A549 (cell line): ENCODE measurements at regions not wholly inside any gene's neighbourhood (a gene's known extent, or its start where the extent isn't known, plus 50 kb on each side); places are given as distances from the start of the nearest gene placed in this dataset.

Experiments used
- ATAC-seq, 2 experiments: fragments of 200-7000 bp in 1 of 2; fragments of >200 bp in 1 of 2; cut with Nextera tagmentation in 1 of 2; cut with Tn5 transposase in 1 of 2; 3 replicates each; pipeline versions ENCODE4 v1.8.0 to v1.9.1; 2018 to 2020; ENCODE audit warnings: mild to moderate bottlenecking in 1 of 2, moderate library complexity in 1 of 2
- CTCF ChIA-PET: fragments of 300-600 bp; sonication (Branson Sonifier 250); formaldehyde crosslinking; extraction: SDS; loops from one replicate; lab custom pipeline; 2021; ENCODE audit warnings: antibody characterized with exemption, inconsistent platforms; lab: Yijun Ruan, JAX
- POLR2A ChIA-PET: fragments of 350-600 bp; formaldehyde crosslinking; extraction: SDS; loops from one replicate; lab custom pipeline; 2021; ENCODE audit warnings: antibody characterized with exemption, inconsistent platforms; lab: Yijun Ruan, JAX
- DNase-seq, 2 experiments: peaks; one replicate each; pipeline versions ENCODE4 v3.0.0 to v3.0.0-alpha.2; 2011 to 2016; ENCODE audit warnings: low read depth in 1 of 2, low spot score in 1 of 2
- FAIRE-seq: peaks from 2 replicates; lab custom pipeline; 2011; peaks lifted over from hg19 to GRCh38; lab: Jason Lieb, UNC
- H3K27ac ChIP-seq, 2 experiments: fragments of >200 bp; sonication (Bioruptor Twin); formaldehyde crosslinking; 3 replicates each; pipeline ENCODE4 v1.5.1; 2016 to 2017
- H3K4me1 ChIP-seq: fragments of >200 bp; sonication (Bioruptor Twin); formaldehyde crosslinking; 3 replicates; pipeline ENCODE4 v1.6.1; 2016
- H3K4me2 ChIP-seq: fragments of >200 bp; sonication (Bioruptor Twin); formaldehyde crosslinking; 3 replicates; pipeline ENCODE4 v1.6.1; 2016
- H3K4me3 ChIP-seq: fragments of >200 bp; sonication (Bioruptor Twin); formaldehyde crosslinking; 3 replicates; pipeline ENCODE4 v1.5.1; 2016
- H3K9me3 ChIP-seq: fragments of >200 bp; sonication (Bioruptor Twin); formaldehyde crosslinking; 3 replicates; pipeline ENCODE4 v1.6.1; 2016
- BHLHE40 ChIP-seq: IDR thresholded peaks from 2 replicates; pipeline ENCODE4 v1.6.1; 2012; ENCODE audit warnings: low read depth, low read length, inconsistent platforms
- CBX8 ChIP-seq: fragments of 200-600 bp; sonication (generic); IDR thresholded peaks from 2 replicates; pipeline ENCODE4 v1.6.1; 2016
- CEBPB ChIP-seq, 2 experiments: fragments of >200 bp in 1 of 2; sonication (Bioruptor Twin) in 1 of 2; formaldehyde crosslinking in 1 of 2; IDR thresholded peaks; 2 replicates each; pipeline ENCODE4 v1.6.1; 2012 to 2016
- CHD2 ChIP-seq: fragments of 150-350 bp; IDR thresholded peaks from 2 replicates; pipeline ENCODE4 v1.6.1; 2014; ENCODE audit warnings: low read length; ENCODE audit not compliant: partially characterized antibody
- E2F6 ChIP-seq: IDR thresholded peaks from 2 replicates; pipeline ENCODE4 v1.6.1; 2012; ENCODE audit warnings: low read depth, borderline replicate concordance
- ELK1 ChIP-seq: fragments of 150-350 bp; IDR thresholded peaks from 2 replicates; pipeline ENCODE4 v1.6.1; 2014; ENCODE audit warnings: low read depth, mild to moderate bottlenecking, low read length
- EP300 ChIP-seq, 2 experiments: fragments of >200 bp; sonication (Bioruptor Twin); formaldehyde crosslinking; IDR thresholded peaks; 2 replicates in 1 of 2; 3 replicates in 1 of 2; pipeline ENCODE4 v1.6.1; 2016 to 2017
- ESRRA ChIP-seq: fragments of 150-350 bp; IDR thresholded peaks from 2 replicates; pipeline ENCODE4 v1.6.1; 2014; ENCODE audit warnings: mild to moderate bottlenecking, low read length, borderline replicate concordance
- FOXS1 ChIP-seq: fragments of 250-450 bp; sonication (Bioruptor Pico); IDR thresholded peaks from 2 replicates; pipeline ENCODE4 v1.5.0; 2020; ENCODE audit warnings: mild to moderate bottlenecking, moderate library complexity
- HDAC2 ChIP-seq: fragments of 200-600 bp; sonication (generic); IDR thresholded peaks from 2 replicates; pipeline ENCODE4 v1.6.1; 2016
- HES2 ChIP-seq: fragments of >200 bp; sonication (Bioruptor Twin); formaldehyde crosslinking; IDR thresholded peaks from 2 replicates; pipeline ENCODE4 v1.6.1; 2016
- JUN ChIP-seq, 2 experiments: fragments of >200 bp; sonication (Bioruptor Twin); formaldehyde crosslinking; IDR thresholded peaks; 2 replicates in 1 of 2; 3 replicates in 1 of 2; pipeline ENCODE4 v1.6.1; 2016 to 2017
- KDM5A ChIP-seq: fragments of 200-600 bp; sonication (generic); IDR thresholded peaks from 2 replicates; pipeline ENCODE4 v1.6.1; 2016; ENCODE audit warnings: antibody characterized with exemption, mild to moderate bottlenecking
- MAFK ChIP-seq: fragments of 450-650 bp; IDR thresholded peaks from 2 replicates; pipeline ENCODE4 v1.6.1; 2014; ENCODE audit not compliant: partially characterized antibody
- MYC ChIP-seq: IDR thresholded peaks from 2 replicates; pipeline ENCODE4 v1.6.1; 2012; ENCODE audit warnings: mild to moderate bottlenecking, inconsistent platforms, low read length, improper control_type of control experiment, borderline replicate concordance
- NPAS2 ChIP-seq: fragments of 250-450 bp; sonication (Bioruptor Pico); IDR thresholded peaks from 2 replicates; pipeline ENCODE4 v1.8.0; 2022; ENCODE audit warnings: mild to moderate bottlenecking, moderate library complexity, borderline replicate concordance
- NR3C1 ChIP-seq: fragments of >200 bp; sonication (Bioruptor Twin); formaldehyde crosslinking; IDR thresholded peaks from 3 replicates; pipeline ENCODE4 v1.6.1; 2017
- RARB ChIP-seq: fragments of 250-450 bp; sonication (Bioruptor Pico); IDR thresholded peaks from 2 replicates; pipeline ENCODE4 v1.8.0; 2021; ENCODE audit warnings: mild to moderate bottlenecking, moderate library complexity
- RNF2 ChIP-seq: fragments of 200-600 bp; sonication (generic); IDR thresholded peaks from 2 replicates; pipeline ENCODE4 v1.6.1; 2016; ENCODE audit warnings: low read depth, mild to moderate bottlenecking, antibody characterized with exemption, moderate library complexity, borderline replicate concordance
- SMC3 ChIP-seq: fragments of >200 bp; sonication (Bioruptor Twin); formaldehyde crosslinking; IDR thresholded peaks from 3 replicates; pipeline ENCODE4 v1.6.1; 2018; ENCODE audit warnings: inconsistent platforms
- SREBF2 ChIP-seq: fragments of 450-650 bp; IDR thresholded peaks from 2 replicates; pipeline ENCODE4 v1.6.1; 2014; ENCODE audit warnings: mild to moderate bottlenecking, moderate library complexity
- TFCP2L1 ChIP-seq: fragments of 250-450 bp; sonication (Bioruptor Pico); IDR thresholded peaks from 2 replicates; pipeline ENCODE4 v1.5.0; 2021; ENCODE audit warnings: mild to moderate bottlenecking
- USF2 ChIP-seq: fragments of 450-650 bp; IDR thresholded peaks from 2 replicates; pipeline ENCODE4 v1.6.1; 2014; ENCODE audit warnings: antibody characterized with exemption
- ZC3H11A ChIP-seq: fragments of 450-650 bp; IDR thresholded peaks from 2 replicates; pipeline ENCODE4 v1.6.1; 2014; ENCODE audit warnings: antibody characterized with exemption, mild to moderate bottlenecking
- ZFP36 ChIP-seq: fragments of 450-650 bp; IDR thresholded peaks from 2 replicates; pipeline ENCODE4 v1.6.1; 2014; ENCODE audit warnings: borderline replicate concordance; ENCODE audit not compliant: partially characterized antibody
- ZNF302 ChIP-seq: fragments of 250-450 bp; sonication (Bioruptor Pico); IDR thresholded peaks from 2 replicates; pipeline ENCODE4 v1.9.0; 2021; ENCODE audit warnings: inconsistent platforms, mild to moderate bottlenecking, moderate library complexity
- ZSCAN20 ChIP-seq: fragments of 250-450 bp; sonication (Bioruptor Pico); IDR thresholded peaks from 2 replicates; pipeline ENCODE4 v1.8.0; 2022; ENCODE audit warnings: mild to moderate bottlenecking, moderate library complexity
- WGBS: methylation state at CpG from one replicate; pipeline ENCODE4 v1.1.6; 2017; ENCODE audit errors: missing lambda C conversion rate; 5-methylcytosine and 5-hydroxymethylcytosine counted together

- TF ChIP-seq NR3C1 (no peak), HES2 (no peak), JUN (IDR thresholded peaks at IDR 0.05) (no peak), RARB (CRISPR knock-in tag) (no peak), SREBF2 (no peak), ZNF302 (no peak), RNF2 (no peak), ZFP36 (no peak), E2F6 (no peak), ZC3H11A (no peak), USF2 (no peak), NPAS2 (CRISPR knock-in tag) (no peak), CEBPB (IDR thresholded peaks at IDR 0.05) (no peak), EP300 (IDR thresholded peaks at IDR 0.05) (no peak), CBX8 (no peak), ZSCAN20 (CRISPR knock-in tag) (no peak)
- no peak overlapping the region for H3K4me3 ChIP-seq
- ATAC-seq, result no peak
- no peaks in the 10 kb centered on the region for H3K4me1 ChIP-seq
- no peak for DNase-seq
- H3K27ac ChIP-seq, result no peak overlapping the region
- 89% methylated on average over 8 of the region's 8 CpGs for WGBS
- ChIA-PET CTCF (no interaction called here), POLR2A (no interaction called here)
- H3K9me3 ChIP-seq, result no peaks in the 10 kb centered on the region
- no peak overlapping the region for H3K4me2 ChIP-seq
- FAIRE-seq, result no peak
Measured at GRCh38 chr13:50670272-50670671, 173.2 kb downstream of the DLEU7 start.

GRCh38 chr13:50670847-50671496, 172.5 kb downstream of the DLEU7 start:
- TF ChIP-seq CHD2 (no peak), HDAC2 (no peak)
- Histone ChIP-seq H3K4me2 (no peak overlapping the region), H3K4me3 (no peak overlapping the region), H3K4me1 (no peaks in the 10 kb centered on the region), H3K9me3 (no peaks in the 10 kb centered on the region), H3K27ac (no peak overlapping the region)
- ChIA-PET CTCF (no interaction called here), POLR2A (no interaction called here)
- DNase-seq, result no peak
- WGBS, result 76% methylated on average over 4 of the region's 4 CpGs
- no peak for ATAC-seq
- FAIRE-seq, result no peak

- H3K4me2 ChIP-seq, result no peak overlapping the region
- no peaks in the 10 kb centered on the region for H3K4me1 ChIP-seq
- FAIRE-seq (no peak), DNase-seq (no peak), ATAC-seq (no peak)
- H3K4me3 ChIP-seq, result no peak overlapping the region
- no peaks in the 10 kb centered on the region for H3K9me3 ChIP-seq
- TF ChIP-seq HDAC2 (no peak), SMC3 (no peak), ELK1 (no peak), USF2 (no peak), BHLHE40 (no peak), TFCP2L1 (CRISPR knock-in tag) (no peak), FOXS1 (no peak), ESRRA (no peak), KDM5A (no peak), MYC (no peak), ZC3H11A (no peak), NPAS2 (CRISPR knock-in tag) (no peak), MAFK (no peak)
- ChIA-PET CTCF (no interaction called here), POLR2A (no interaction called here)
- WGBS, result 67% methylated on average over 3 of the region's 3 CpGs
- H3K27ac ChIP-seq, result no peak overlapping the region
Measured at GRCh38 chr13:50671497-50671850, 172.0 kb downstream of the DLEU7 start.
